A673 (cell line): ENCODE measurements at regions not wholly inside any gene's neighbourhood (a gene's known extent, or its start where the extent isn't known, plus 50 kb on each side); places are given as distances from the start of the nearest gene placed in this dataset.

ENCODE experiments used
- CTCF ChIP-seq: fragments of 300-800, 200-600 bp; sonication (generic); conservative IDR thresholded peaks from 2 replicates; pipeline ENCODE4 v1.5.1; 2017; ENCODE audit warnings: low read depth, mild to moderate bottlenecking, antibody characterized with exemption, low read length, moderate library complexity, mixed read lengths
- EZH2 ChIP-seq: fragments of 200-600 bp; sonication (generic); IDR thresholded peaks from 2 replicates; pipeline ENCODE4 v1.6.1; 2017; ENCODE audit warnings: borderline replicate concordance, low read depth, mild to moderate bottlenecking, mixed read lengths, antibody characterized with exemption, low read length; ENCODE audit not compliant: poor library complexity, severe bottlenecking

- TF ChIP-seq CTCF: no peak
- TF ChIP-seq EZH2: no peak
Observed at GRCh38 chr10:31742255-31742654, 186.4 kb downstream of the ARHGAP12 start.
